K562 (cell line): ENCODE measurements at regions not wholly inside any gene's neighbourhood (a gene's known extent, or its start where the extent isn't known, plus 50 kb on each side); places are given as distances from the start of the nearest gene placed in this dataset.
A peak's percentile ranks its signal among the peaks of the same experiment; 100 is the strongest.

Experiments used
- ATAC-seq: fragments of 200-7000 bp; cut with Tn5 transposase; 3 replicates; pipeline ENCODE4 v1.9.1; 2020; ENCODE audit warnings: moderate library complexity
- BruUV-seq: library from RNA; stranded (reverse); fragments of 400-500 nt; replicated peaks from 2 replicates; lab custom pipeline; 2021; lab: Mats Ljungman, UMichigan
- CTCF ChIA-PET: fragments of 300-600 bp; formaldehyde crosslinking; extraction: SDS; loops from one replicate; lab custom pipeline; 2021; ENCODE audit warnings: low intra/inter-chr PET ratio; lab: Yijun Ruan, JAX
- POLR2A ChIA-PET: fragments of 300-600, 350-650 bp; sonication (Branson Sonifier 250); formaldehyde crosslinking; extraction: SDS; loops from one replicate; lab custom pipeline; 2021; ENCODE audit warnings: antibody characterized with exemption, inconsistent platforms; lab: Yijun Ruan, JAX
- DNase-seq, 4 experiments: peaks; one replicate each; pipeline versions ENCODE4 v3.0.0 to v3.0.0-alpha.2; 2011 to 2018; ENCODE audit warnings: low spot score in 3 of 4, mixed read lengths in 3 of 4; ENCODE audit errors: extremely low read depth in 1 of 4
- FAIRE-seq: peaks from 2 replicates; lab custom pipeline; 2011; peaks lifted over from hg19 to GRCh38; lab: Jason Lieb, UNC
- H2AFZ ChIP-seq: 2 replicates; pipeline ENCODE4 v1.6.0; 2011; ENCODE audit warnings: low read depth, low read length, control low read depth, inconsistent platforms
- H3K27ac ChIP-seq: fragments of 200-600 bp; 3 replicates; pipeline ENCODE4 v1.8.0; 2011; ENCODE audit warnings: low read depth, mild to moderate bottlenecking, control low read depth, inconsistent platforms, low read length, moderate library complexity, mixed read lengths; ENCODE audit errors: extremely low read depth
- H3K27me3 ChIP-seq, 2 experiments: fragments of 300-600 bp in 1 of 2; 2 replicates in 1 of 2; 3 replicates in 1 of 2; pipeline versions ENCODE4 v1.6.0 to v1.8.0; 2011; ENCODE audit warnings: inconsistent platforms in 2 of 2, low read length in 2 of 2, mild to moderate bottlenecking in 1 of 2, mixed read lengths in 1 of 2, moderate library complexity in 1 of 2; ENCODE audit not compliant: control insufficient read depth in 2 of 2, insufficient read depth in 2 of 2
- H3K36me3 ChIP-seq: fragments of 300-600 bp; 3 replicates; pipeline ENCODE4 v1.8.0; 2011; ENCODE audit warnings: mild to moderate bottlenecking, low read length, inconsistent platforms; ENCODE audit not compliant: control insufficient read depth, insufficient read depth
- H3K4me1 ChIP-seq, 2 experiments: fragments of 200-600 bp in 1 of 2; replicated peaks in 1 of 2; 2 replicates in 1 of 2; 3 replicates in 1 of 2; pipeline versions ENCODE4 v1.5.1 to v1.8.0; 2011; ENCODE audit warnings: inconsistent platforms in 2 of 2, low read length in 2 of 2, mild to moderate bottlenecking in 1 of 2, mixed read lengths in 1 of 2, moderate library complexity in 1 of 2; ENCODE audit not compliant: control insufficient read depth in 2 of 2, insufficient read depth in 2 of 2
- H3K4me2 ChIP-seq: 2 replicates; pipeline ENCODE4 v1.6.1; 2011; ENCODE audit warnings: low read length, control low read depth, inconsistent platforms, mixed read lengths; ENCODE audit not compliant: insufficient read depth
- H3K4me3 ChIP-seq: fragments of 200-600 bp; sonication (generic), shearing (Covaris generic); 2 replicates; pipeline ENCODE4 v1.5.1; 2016; ENCODE audit warnings: control low read depth, inconsistent platforms
- H3K79me2 ChIP-seq: fragments of 200-600 bp; 3 replicates; pipeline ENCODE4 v1.8.0; 2011; ENCODE audit warnings: low read length, inconsistent platforms; ENCODE audit not compliant: control insufficient read depth, insufficient read depth
- H3K9ac ChIP-seq, 2 experiments: 2 replicates each; pipeline versions ENCODE4 v1.6.0 to v1.6.1; 2011; ENCODE audit warnings: low read depth in 2 of 2, low read length in 2 of 2, control low read depth in 1 of 2, inconsistent platforms in 1 of 2, mild to moderate bottlenecking in 1 of 2, mixed read lengths in 1 of 2; ENCODE audit not compliant: insufficient read depth in 1 of 2
- H3K9me1 ChIP-seq: one replicate; pipeline ENCODE4 v1.6.0; 2011; ENCODE audit warnings: inconsistent platforms, mild to moderate bottlenecking, low read length, moderate library complexity; ENCODE audit not compliant: control insufficient read depth, insufficient read depth
- H3K9me3 ChIP-seq: replicated peaks from 2 replicates; pipeline ENCODE4 v1.5.1; 2011; ENCODE audit warnings: low read depth, low read length, inconsistent platforms; ENCODE audit not compliant: control insufficient read depth, insufficient read depth
- H4K20me1 ChIP-seq: replicated peaks from 2 replicates; pipeline ENCODE4 v1.6.1; 2011; ENCODE audit warnings: low read length, inconsistent platforms, mixed read lengths; ENCODE audit not compliant: control insufficient read depth, insufficient read depth
- BRD9 ChIP-seq: fragments of 450-650 bp; IDR thresholded peaks from 2 replicates; pipeline ENCODE4 v1.6.1; 2018; ENCODE audit warnings: low read depth; ENCODE audit not compliant: partially characterized antibody
- GATA2 ChIP-seq: sonication (generic); formaldehyde crosslinking; IDR thresholded peaks from 2 replicates; pipeline ENCODE4 v1.4.0; 2020; ENCODE audit warnings: mild to moderate bottlenecking, missing genetic modification reagents
- ID3 ChIP-seq, 2 experiments: fragments of 250-450 bp in 1 of 2; fragments of 450-650 bp in 1 of 2; sonication (Bioruptor Pico) in 1 of 2; IDR thresholded peaks; 2 replicates each; pipeline versions ENCODE4 v1.6.1 to v1.8.0; 2016 to 2021; ENCODE audit warnings: mild to moderate bottlenecking in 2 of 2, moderate library complexity in 2 of 2, missing compliant biosample characterization in 1 of 2, missing genetic modification characterization in 1 of 2
- NR2C2 ChIP-seq, 2 experiments: fragments of 200-800 bp in 1 of 2; sonication (Bioruptor generic) in 1 of 2; sonication (generic) in 1 of 2; formaldehyde crosslinking in 1 of 2; IDR thresholded peaks; 2 replicates each; pipeline versions ENCODE4 v1.6.1 to v1.8.0; 2016 to 2022; ENCODE audit warnings: mild to moderate bottlenecking in 1 of 2, missing compliant biosample characterization in 1 of 2, missing genetic modification characterization in 1 of 2, missing genetic modification reagents in 1 of 2
- SNRNP70 ChIP-seq: fragments of 200-400 bp; formaldehyde crosslinking; optimal IDR thresholded peaks from 2 replicates; pipeline ENCODE3; 2017; ENCODE audit warnings: low read depth, low read length
- SOX6 ChIP-seq: fragments of 450-650 bp; IDR thresholded peaks from 2 replicates; pipeline ENCODE4 v1.6.1; 2014; ENCODE audit warnings: mild to moderate bottlenecking
- TARDBP ChIP-seq: fragments of 450-650 bp; IDR thresholded peaks from 2 replicates; pipeline ENCODE4 v1.6.1; 2016
- ZNF395 ChIP-seq: fragments of 200-800 bp; sonication (Bioruptor generic); IDR thresholded peaks from 2 replicates; pipeline ENCODE4 v1.6.1; 2017; ENCODE audit warnings: missing genetic modification characterization, missing compliant biosample characterization
- ZNF408 ChIP-seq: fragments of 250-450 bp; sonication (Bioruptor Pico); IDR thresholded peaks from 2 replicates; pipeline ENCODE4 v1.4.0; 2020; ENCODE audit warnings: low read depth, mild to moderate bottlenecking, moderate library complexity
- ZNF431 ChIP-seq: sonication (generic); formaldehyde crosslinking; IDR thresholded peaks from 2 replicates; pipeline ENCODE4 v1.8.0; 2022; ENCODE audit warnings: mild to moderate bottlenecking, missing genetic modification reagents
- ZNF584 ChIP-seq: fragments of 200-800 bp; sonication (Bioruptor generic); IDR thresholded peaks from 2 replicates; pipeline ENCODE4 v1.6.1; 2016; ENCODE audit warnings: low read depth, mild to moderate bottlenecking, missing genetic modification characterization, missing compliant biosample characterization
- ZNF766 ChIP-seq: fragments of 200-800 bp; sonication (Bioruptor generic); conservative IDR thresholded peaks from 2 replicates; pipeline ENCODE4 v1.6.1; 2016; ENCODE audit warnings: missing genetic modification characterization, missing compliant biosample characterization
- WGBS: fragments of 100-300 bp; shearing (Covaris generic); methylation state at CpG from one replicate; pipeline ENCODE4 v1.1.6; 2016; ENCODE audit warnings: low coverage, mixed read lengths; ENCODE audit not compliant: insufficient coverage; ENCODE audit errors: missing lambda C conversion rate; 5-methylcytosine and 5-hydroxymethylcytosine counted together
- in situ Hi-C: fragments of 300-500 bp; cut with MboI; formaldehyde crosslinking; loops from 4 replicates; pipeline ENCODE4 v1.15.0; 2018; ENCODE audit warnings: inconsistent platforms, mixed read lengths
- intact Hi-C: fragments of 100-400 bp; cut with micrococcal nuclease; formaldehyde crosslinking; loops from 2 replicates; pipeline ENCODE4 v1.14.2; 2022
- TF ChIP-seq, protein P1 (sequence below): fragments of 250-450 bp; sonication (Bioruptor Pico); IDR thresholded peaks from 2 replicates; pipeline ENCODE4 v1.5.1; 2021; ENCODE audit warnings: mild to moderate bottlenecking
- TF ChIP-seq, protein P2 (sequence below): fragments of 250-450 bp; sonication (Bioruptor Pico); IDR thresholded peaks from 2 replicates; pipeline ENCODE4 v1.8.0; 2022; ENCODE audit warnings: inconsistent platforms
- TF ChIP-seq, protein P3 (sequence below): fragments of 250-450 bp; sonication (Bioruptor Pico); IDR thresholded peaks from 2 replicates; pipeline ENCODE4 v1.5.0; 2021

- no peak overlapping the region for H2AFZ ChIP-seq
- peaks cover 15% of the 10 kb centered on the region; the same call in 1 of the 2 replicates for H3K9me3 ChIP-seq
- WGBS, result 76% methylated on average over 4 of the region's 4 CpGs
- H3K4me1 ChIP-seq, result peaks cover 0 to 26% of the 10 kb centered on the region in 2 experiments; a peak in 3 of 5 replicates
- no peak overlapping the region for H3K4me3 ChIP-seq
- no TSS peak for BruUV-seq
- DNase-seq (no peak), FAIRE-seq (no peak), ATAC-seq (no peak)
- no peak overlapping the region for H3K9ac ChIP-seq
- H3K4me2 ChIP-seq, result no peak overlapping the region
- ChIA-PET CTCF (no interaction called here), POLR2A (interaction anchor here (0.6 to 1.0 kb wide), 3 partner anchors 15 to 342 kb away, joined by 3 read pairs; no protein-coding TSS in a partner anchor)
- in situ Hi-C loops (no loop called here), intact Hi-C loops (loop anchor here (5.0 kb wide), 1 partner anchor 58 kb away; no protein-coding TSS in a partner anchor)
- no peaks in the 10 kb centered on the region for H3K9me1 ChIP-seq
- H3K27me3 ChIP-seq, result no peaks in the 10 kb centered on the region
- H3K36me3 ChIP-seq, result no peaks in the 10 kb centered on the region
- no peaks in the 10 kb centered on the region for H3K79me2 ChIP-seq
- H3K27ac ChIP-seq, result no peak overlapping the region
- no peaks in the 10 kb centered on the region for H4K20me1 ChIP-seq
- TF ChIP-seq ZNF431 (CRISPR knock-in tag), result no peak
- TF ChIP-seq, protein P1, sequence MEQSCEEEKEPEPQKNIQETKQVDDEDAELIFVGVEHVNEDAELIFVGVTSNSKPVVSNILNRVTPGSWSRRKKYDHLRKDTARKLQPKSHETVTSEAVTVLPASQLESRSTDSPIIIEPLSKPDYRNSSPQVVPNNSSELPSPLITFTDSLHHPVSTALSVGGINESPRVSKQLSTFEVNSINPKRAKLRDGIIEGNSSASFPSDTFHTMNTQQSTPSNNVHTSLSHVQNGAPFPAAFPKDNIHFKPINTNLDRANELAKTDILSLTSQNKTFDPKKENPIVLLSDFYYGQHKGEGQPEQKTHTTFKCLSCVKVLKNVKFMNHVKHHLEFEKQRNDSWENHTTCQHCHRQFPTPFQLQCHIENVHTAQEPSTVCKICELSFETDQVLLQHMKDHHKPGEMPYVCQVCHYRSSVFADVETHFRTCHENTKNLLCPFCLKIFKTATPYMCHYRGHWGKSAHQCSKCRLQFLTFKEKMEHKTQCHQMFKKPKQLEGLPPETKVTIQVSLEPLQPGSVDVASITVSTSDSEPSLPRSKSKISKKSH (CRISPR knock-in tag), result 0 out of 2 replicates have a peak, but pooled peaks have one; percentile 21
- no peak for TF ChIP-seq SNRNP70
- TF ChIP-seq ZNF584 (CRISPR knock-in tag), result peak; percentile 8; the same call in 1 of the 2 replicates
- no peak for TF ChIP-seq ID3 (CRISPR knock-in tag; IDR thresholded peaks at IDR 0.05)
- no peak for TF ChIP-seq ID3 (tag; IDR thresholded peaks at IDR 0.05)
- 0 out of 2 replicates have a peak, but pooled peaks have one; percentile 18 for TF ChIP-seq ZNF395 (CRISPR knock-in tag)
- TF ChIP-seq GATA2 (CRISPR knock-in tag), result 0 out of 2 replicates have a peak, but pooled peaks have one; percentile 9
- no peak for TF ChIP-seq NR2C2 (CRISPR knock-in tag; IDR thresholded peaks at IDR 0.05)
- peak; percentile 1; the same call in 1 of the 2 replicates for TF ChIP-seq NR2C2 (tag; IDR thresholded peaks at IDR 0.05)
- 0 out of 2 replicates have a peak, but pooled peaks have one; percentile 30 for TF ChIP-seq TARDBP
- peak; percentile 6 for TF ChIP-seq BRD9
- TF ChIP-seq, protein P2, sequence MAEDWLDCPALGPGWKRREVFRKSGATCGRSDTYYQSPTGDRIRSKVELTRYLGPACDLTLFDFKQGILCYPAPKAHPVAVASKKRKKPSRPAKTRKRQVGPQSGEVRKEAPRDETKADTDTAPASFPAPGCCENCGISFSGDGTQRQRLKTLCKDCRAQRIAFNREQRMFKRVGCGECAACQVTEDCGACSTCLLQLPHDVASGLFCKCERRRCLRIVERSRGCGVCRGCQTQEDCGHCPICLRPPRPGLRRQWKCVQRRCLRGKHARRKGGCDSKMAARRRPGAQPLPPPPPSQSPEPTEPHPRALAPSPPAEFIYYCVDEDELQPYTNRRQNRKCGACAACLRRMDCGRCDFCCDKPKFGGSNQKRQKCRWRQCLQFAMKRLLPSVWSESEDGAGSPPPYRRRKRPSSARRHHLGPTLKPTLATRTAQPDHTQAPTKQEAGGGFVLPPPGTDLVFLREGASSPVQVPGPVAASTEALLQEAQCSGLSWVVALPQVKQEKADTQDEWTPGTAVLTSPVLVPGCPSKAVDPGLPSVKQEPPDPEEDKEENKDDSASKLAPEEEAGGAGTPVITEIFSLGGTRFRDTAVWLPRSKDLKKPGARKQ (CRISPR knock-in tag), result 0 out of 2 replicates have a peak, but pooled peaks have one; percentile 67
- TF ChIP-seq, protein P3, sequence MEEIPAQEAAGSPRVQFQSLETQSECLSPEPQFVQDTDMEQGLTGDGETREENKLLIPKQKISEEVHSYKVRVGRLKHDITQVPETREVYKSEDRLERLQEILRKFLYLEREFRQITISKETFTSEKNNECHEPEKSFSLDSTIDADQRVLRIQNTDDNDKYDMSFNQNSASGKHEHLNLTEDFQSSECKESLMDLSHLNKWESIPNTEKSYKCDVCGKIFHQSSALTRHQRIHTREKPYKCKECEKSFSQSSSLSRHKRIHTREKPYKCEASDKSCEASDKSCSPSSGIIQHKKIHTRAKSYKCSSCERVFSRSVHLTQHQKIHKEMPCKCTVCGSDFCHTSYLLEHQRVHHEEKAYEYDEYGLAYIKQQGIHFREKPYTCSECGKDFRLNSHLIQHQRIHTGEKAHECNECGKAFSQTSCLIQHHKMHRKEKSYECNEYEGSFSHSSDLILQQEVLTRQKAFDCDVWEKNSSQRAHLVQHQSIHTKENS (CRISPR knock-in tag), result 0 out of 2 replicates have a peak, but pooled peaks have one; percentile 6
- no peak for TF ChIP-seq SOX6
- no peak for TF ChIP-seq ZNF408 (CRISPR knock-in tag)
- peak; percentile 47; the same call in 1 of the 2 replicates for TF ChIP-seq ZNF766 (CRISPR knock-in tag)
Measured at GRCh38 chr7:106344861-106345260, 60.1 kb upstream of the NAMPT start.
